ENCODE measurements at regions not wholly inside any gene's neighbourhood (a gene's known extent, or its start where the extent isn't known, plus 50 kb on each side); places are given as distances from the start of the nearest gene placed in this dataset.

DNA sequence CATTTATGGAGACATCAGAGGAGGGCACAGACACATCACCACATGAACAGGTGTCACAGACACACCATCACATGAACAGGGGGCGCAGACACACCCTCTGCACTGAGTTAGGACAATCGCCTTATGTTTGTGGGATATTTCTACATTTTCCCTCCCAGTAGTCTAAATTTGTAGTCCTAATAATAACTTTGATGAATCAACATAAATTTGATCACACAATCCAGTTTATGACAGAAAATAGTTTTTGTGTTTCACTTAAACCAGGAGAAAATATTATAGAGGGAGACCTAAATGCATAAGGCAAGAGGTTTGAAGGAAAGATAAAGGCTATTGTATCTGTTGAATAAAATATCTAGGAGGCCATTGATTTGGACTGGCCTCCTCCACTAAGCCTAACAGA, 195.7 kb downstream of the GPX5 start:
- no peak for DNase-seq (ENCODE audit: low spot score)
- Histone ChIP-seq H3K79me2 (no peaks in the 10 kb centered on the region), H3K4me3 (no peak overlapping the region), H3K27me3 (peaks cover 38% of the 10 kb centered on the region), H3K4me1 (ENCODE audit: insufficient read depth) (no peaks in the 10 kb centered on the region), H4K20me1 (ENCODE audit: insufficient read depth, poor library complexity, severe bottlenecking) (no peaks in the 10 kb centered on the region), H3K27ac (no peak overlapping the region), H3K9me3 (ENCODE audit: low read depth) (no peaks in the 10 kb centered on the region), H3K9me2 (replicated peaks; ENCODE audit: insufficient read depth) (no peaks in the 10 kb centered on the region), H3K4me2 (no peak overlapping the region), H3K36me3 (replicated peaks; ENCODE audit: insufficient read depth, low read depth) (no peaks in the 10 kb centered on the region), H2AFZ (no peak overlapping the region)
- 95% methylated on average over 2 of the region's 2 CpGs for WGBS (ENCODE audit: low lambda C conversion rate, missing lambda C conversion rate)
- no peak for TF ChIP-seq EZH2phosphoT487 (IDR thresholded peaks at IDR 0.05; ENCODE audit: low read depth, severe bottlenecking, unreplicated experiment)
- TF ChIP-seq EZH2 (IDR thresholded peaks at IDR 0.05; ENCODE audit: borderline replicate concordance), result no peak
- TF ChIP-seq CTCF (IDR thresholded peaks at IDR 0.05; ENCODE audit: poor library complexity), result no peak

DNA sequence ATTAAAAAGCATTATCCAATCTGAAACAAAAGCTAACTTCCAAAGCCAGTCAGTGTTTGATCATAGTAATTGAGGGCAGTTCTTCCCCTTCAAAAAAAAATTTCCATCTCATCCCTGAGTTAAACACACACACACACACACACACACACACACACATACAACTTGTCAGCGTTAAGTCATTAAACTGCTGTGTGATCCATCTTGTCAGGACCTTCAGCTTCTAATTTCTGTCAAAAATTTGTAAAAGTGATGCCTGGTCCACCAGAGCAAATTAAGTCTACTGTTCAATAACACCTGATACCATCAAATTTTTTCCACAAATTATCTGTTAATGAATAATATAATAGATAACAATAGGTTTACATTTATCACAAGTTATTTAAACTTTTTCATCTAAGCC, 198.7 kb downstream of the GPX5 start:
- H3K27me3 ChIP-seq, result peaks cover 35% of the 10 kb centered on the region
- no peak overlapping the region for H3K4me3 ChIP-seq
- no peak overlapping the region for H3K4me2 ChIP-seq
- no peaks in the 10 kb centered on the region for H3K9me2 ChIP-seq (replicated peaks; ENCODE audit: insufficient read depth)
- TF ChIP-seq EZH2 (IDR thresholded peaks at IDR 0.05; ENCODE audit: borderline replicate concordance), result no peak
- no peak for TF ChIP-seq EZH2phosphoT487 (IDR thresholded peaks at IDR 0.05; ENCODE audit: low read depth, severe bottlenecking, unreplicated experiment)
- no peak for TF ChIP-seq CTCF (IDR thresholded peaks at IDR 0.05; ENCODE audit: poor library complexity)
- H3K36me3 ChIP-seq (replicated peaks; ENCODE audit: insufficient read depth, low read depth), result no peaks in the 10 kb centered on the region
- no peaks in the 10 kb centered on the region for H3K79me2 ChIP-seq
- no peak overlapping the region for H3K27ac ChIP-seq
- no peaks in the 10 kb centered on the region for H3K4me1 ChIP-seq (ENCODE audit: insufficient read depth)
- no peak overlapping the region for H2AFZ ChIP-seq
- no peak for DNase-seq (ENCODE audit: low spot score)
- 88% methylated on average over 1 of the region's 1 CpG for WGBS (ENCODE audit: low lambda C conversion rate, missing lambda C conversion rate)
- no peaks in the 10 kb centered on the region for H4K20me1 ChIP-seq (ENCODE audit: insufficient read depth, poor library complexity, severe bottlenecking)
- H3K9me3 ChIP-seq (ENCODE audit: low read depth), result no peaks in the 10 kb centered on the region

DNA sequence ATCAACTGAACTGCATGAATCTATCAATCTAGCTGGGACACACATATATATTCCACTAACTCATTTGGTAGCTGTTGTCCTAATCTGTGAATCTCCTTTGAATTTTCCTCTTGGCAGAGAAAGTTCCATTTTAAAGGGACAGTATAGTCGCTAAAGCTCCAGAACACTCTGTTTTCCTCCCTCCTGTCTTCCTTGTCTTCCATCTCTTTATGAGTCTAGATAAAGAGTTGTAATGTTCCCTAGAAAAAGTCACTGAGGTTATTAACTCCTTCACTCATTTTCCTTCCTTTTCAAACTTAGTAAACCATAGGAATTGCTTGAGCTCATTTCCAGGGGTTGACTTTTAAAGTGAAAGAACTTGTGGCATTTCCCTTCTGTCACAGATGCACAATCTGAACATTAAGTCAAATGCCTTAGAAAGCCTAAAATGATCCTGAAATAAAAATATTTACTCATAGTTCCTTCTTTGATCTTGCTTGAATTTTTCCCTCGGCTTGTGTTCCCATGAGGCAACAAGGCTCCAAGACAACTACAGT, 198.4 kb downstream of the TRIM27 start:
- H2AFZ ChIP-seq, result no peak overlapping the region
- no peak overlapping the region for H3K4me2 ChIP-seq
- H3K4me1 ChIP-seq (ENCODE audit: insufficient read depth), result no peaks in the 10 kb centered on the region
- peaks cover 36% of the 10 kb centered on the region for H3K27me3 ChIP-seq
- no peak for TF ChIP-seq EZH2phosphoT487 (IDR thresholded peaks at IDR 0.05; ENCODE audit: low read depth, severe bottlenecking, unreplicated experiment)
- TF ChIP-seq EZH2 (IDR thresholded peaks at IDR 0.05; ENCODE audit: borderline replicate concordance), result no peak
- no peak for TF ChIP-seq CTCF (IDR thresholded peaks at IDR 0.05; ENCODE audit: poor library complexity)
- H3K27ac ChIP-seq, result no peak overlapping the region
- no peaks in the 10 kb centered on the region for H3K9me3 ChIP-seq (ENCODE audit: low read depth)
- no peaks in the 10 kb centered on the region for H3K9me2 ChIP-seq (replicated peaks; ENCODE audit: insufficient read depth)
- 76% methylated on average over 2 of the region's 2 CpGs for WGBS (ENCODE audit: low lambda C conversion rate, missing lambda C conversion rate)
- H3K79me2 ChIP-seq, result no peaks in the 10 kb centered on the region
- no peak overlapping the region for H3K4me3 ChIP-seq
- H3K36me3 ChIP-seq (replicated peaks; ENCODE audit: insufficient read depth, low read depth), result no peaks in the 10 kb centered on the region
- no peak for DNase-seq (ENCODE audit: low spot score)
- H4K20me1 ChIP-seq (ENCODE audit: insufficient read depth, poor library complexity, severe bottlenecking), result no peaks in the 10 kb centered on the region

Data from hepatocyte (in vitro differentiated cells).